Psoas muscle (tissue), 7 donors: ENCODE measurements at regions not wholly inside any gene's neighbourhood (a gene's known extent, or its start where the extent isn't known, plus 50 kb on each side); places are given as distances from the start of the nearest gene placed in this dataset.

Source experiments
- ATAC-seq, 4 donors: fragments of 200-7000 bp; cut with Tn5 transposase; one replicate each; pipeline ENCODE4 v1.9.1; 2020; ENCODE audit warnings: moderate library complexity in 3 of 4, mild to moderate bottlenecking in 2 of 4
- DNase-seq, 2 donors: peaks; one replicate each; pipeline ENCODE4 v3.0.0-alpha.2; 2020
- H3K27ac ChIP-seq: fragments of 200-600 bp; one replicate; pipeline ENCODE4 v1.8.0; 2022
- H3K27me3 ChIP-seq, 3 donors: fragments of 200-600 bp in 1 of 3; one replicate each; pipeline versions ENCODE4 v1.6.1 to v1.8.0; 2013 to 2022; ENCODE audit warnings: low read length in 2 of 3, mild to moderate bottlenecking in 2 of 3, moderate library complexity in 1 of 3; ENCODE audit not compliant: insufficient read depth in 3 of 3
- H3K36me3 ChIP-seq, 2 donors: fragments of 200-600 bp in 1 of 2; one replicate each; pipeline versions ENCODE4 v1.6.1 to v1.8.0; 2013 to 2022; ENCODE audit warnings: low read depth in 1 of 2, mild to moderate bottlenecking in 1 of 2, moderate library complexity in 1 of 2; ENCODE audit not compliant: insufficient read depth in 1 of 2
- H3K4me1 ChIP-seq: fragments of 200-600 bp; one replicate; pipeline ENCODE4 v1.8.0; 2022
- H3K4me3 ChIP-seq: fragments of 200-600 bp; one replicate; pipeline ENCODE4 v1.8.0; 2022; ENCODE audit warnings: mild to moderate bottlenecking
- H3K9me3 ChIP-seq: fragments of 200-600 bp; one replicate; pipeline ENCODE4 v1.8.0; 2022
- CTCF ChIP-seq: fragments of 200-600 bp; IDR thresholded peaks from one replicate; pipeline ENCODE4 v1.8.0; 2022; ENCODE audit warnings: antibody characterized with exemption
- WGBS, 3 donors: extraction: QIAGEN DNeasy Blood & Tissue Kit; methylation state at CpG; one replicate each; pipeline versions ENCODE4 v1.1.6 to v1.1.7; 2013; 5-methylcytosine and 5-hydroxymethylcytosine counted together
- intact Hi-C, 2 donors: fragments of 100-400 bp; cut with DNase I; formaldehyde crosslinking; loops; one replicate each; pipeline versions ENCODE4 v1.11.0 to v1.14.2; 2022
- donor health status: healthy with polysubstance abuse.
- donor health status: DM: no; HTN: no; CAD: no; lungs with moderate emphysema.
- donor health status: Bipolar disorder and iron deficiency.
- donor health status: healthy.
- donor health status: DM: yes; HTN: yes; CAD: no.
- donor health status: DM: no; HTN: no; CAD: no.
- donor health status: DM: yes; HTN: yes; CAD: no.

- no peaks in the 10 kb centered on the region for H3K36me3 ChIP-seq
- no peak overlapping the region for H3K27ac ChIP-seq
- H3K4me3 ChIP-seq = peak overlapping the region; percentile 32
- H3K27me3 ChIP-seq = no peaks in the 10 kb centered on the region
- TF ChIP-seq CTCF = no peak
- H3K4me1 ChIP-seq = no peaks in the 10 kb centered on the region
- H3K9me3 ChIP-seq = no peaks in the 10 kb centered on the region
- WGBS, 3 donors = 37 to 40% (median 38%) methylated on average over 6 of the region's 6 CpGs
- intact Hi-C loops = no loop called here
- ATAC-seq = no peak
- no peak for DNase-seq
These were observed 1037.3 kb upstream of the ACO1 start for GRCh38 chr9:31347082-31347617.

DNA sequence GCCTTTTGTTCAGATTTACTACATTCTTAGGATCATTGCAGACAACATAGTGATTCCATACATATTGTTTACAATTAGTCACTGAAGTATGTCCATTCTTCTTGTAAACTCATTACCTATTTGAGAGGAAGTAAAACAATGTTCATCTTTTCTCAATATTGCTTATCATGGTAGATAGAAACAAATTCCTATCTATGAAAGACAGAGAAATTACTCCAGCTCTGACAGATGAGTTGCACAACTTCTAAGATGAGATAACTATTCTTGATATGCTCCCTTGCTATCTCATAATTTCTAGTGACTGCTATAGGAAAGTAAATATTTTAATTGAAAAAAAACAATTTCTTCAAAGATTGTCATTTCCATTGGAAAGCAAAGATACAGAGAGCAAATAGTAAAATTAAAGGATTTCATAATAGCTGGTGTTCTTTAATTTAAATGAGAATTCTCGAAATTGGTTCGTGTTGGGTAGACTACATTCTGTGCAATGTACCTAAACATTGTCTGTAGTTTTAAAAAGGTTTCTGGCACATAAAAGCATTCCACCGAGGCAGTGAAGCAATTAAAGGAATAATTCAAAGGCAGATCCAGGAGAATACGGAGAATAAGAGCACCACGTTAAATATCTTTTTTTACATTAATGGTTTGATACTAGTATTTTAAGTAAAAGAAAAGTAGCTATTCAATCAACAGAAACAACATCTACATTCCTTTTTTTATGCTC, 1029.1 kb upstream of the ACO1 start:
- intact Hi-C loops = no loop called here
- DNase-seq = no peak
- Histone ChIP-seq H3K27ac (no peak overlapping the region), H3K27me3 (no peaks in the 10 kb centered on the region), H3K4me1 (no peaks in the 10 kb centered on the region), H3K36me3 (no peaks in the 10 kb centered on the region), H3K9me3 (no peaks in the 10 kb centered on the region), H3K4me3 (no peak overlapping the region)
- 90 to 92% (median 92%) methylated on average over 5 of the region's 5 CpGs for WGBS, 3 donors
- no peak for ATAC-seq
- no peak for TF ChIP-seq CTCF

GRCh38 chr9:31355965-31356364, 1028.5 kb upstream of the ACO1 start:
- ATAC-seq = no peak
- Histone ChIP-seq H3K4me3 (no peak overlapping the region), H3K27ac (no peak overlapping the region)

GRCh38 chr9:31359071-31359470, 1025.4 kb upstream of the ACO1 start:
- Histone ChIP-seq H3K4me1 (no peaks in the 10 kb centered on the region), H3K9me3 (no peaks in the 10 kb centered on the region), H3K36me3 (no peaks in the 10 kb centered on the region), H3K27ac (no peak overlapping the region), H3K27me3 (no peaks in the 10 kb centered on the region), H3K4me3 (no peak overlapping the region)
- ATAC-seq (no peak), DNase-seq (no peak)
- intact Hi-C loops = no loop called here
- TF ChIP-seq CTCF = no peak

More at GRCh38 chr9:31355965-31356364, 1028.5 kb upstream of the ACO1 start:
- H3K36me3 ChIP-seq = no peaks in the 10 kb centered on the region
- no peaks in the 10 kb centered on the region for H3K9me3 ChIP-seq
- intact Hi-C loops = no loop called here
- no peak for TF ChIP-seq CTCF
- no peaks in the 10 kb centered on the region for H3K27me3 ChIP-seq
- no peak for DNase-seq
- H3K4me1 ChIP-seq = no peaks in the 10 kb centered on the region

GRCh38 chr9:31364171-31364570, 1020.3 kb upstream of the ACO1 start:
- DNase-seq (no peak), ATAC-seq (no peak)
- Histone ChIP-seq H3K4me3 (no peak overlapping the region), H3K27me3 (no peaks in the 10 kb centered on the region), H3K27ac (no peak overlapping the region), H3K36me3 (no peaks in the 10 kb centered on the region), H3K9me3 (no peaks in the 10 kb centered on the region), H3K4me1 (no peaks in the 10 kb centered on the region)
- intact Hi-C loops = no loop called here
- no peak for TF ChIP-seq CTCF
- WGBS, 3 donors = 83 to 97% (median 83%) methylated on average over 5 of the region's 5 CpGs
